IMR-90 (cell line): ENCODE measurements at regions not wholly inside any gene's neighbourhood (a gene's known extent, or its start where the extent isn't known, plus 50 kb on each side); places are given as distances from the start of the nearest gene placed in this dataset.

ENCODE experiments used
- ATAC-seq: fragments of 200-7000 bp; cut with Tn5 transposase; 2 replicates; pipeline ENCODE4 v1.9.1; 2020; ENCODE audit warnings: low read depth, mild to moderate bottlenecking, moderate library complexity
- BruUV-seq: library from RNA; stranded (reverse); fragments of 400-500 nt; replicated peaks from 2 replicates; lab custom pipeline; 2021; lab: Mats Ljungman, UMichigan
- CTCF ChIA-PET: fragments of 300-600 bp; formaldehyde crosslinking; extraction: SDS; loops from one replicate; lab custom pipeline; 2021; ENCODE audit warnings: antibody characterized with exemption; lab: Yijun Ruan, JAX
- POLR2A ChIA-PET: fragments of 300-600 bp; sonication (Branson Sonifier 250); formaldehyde crosslinking; loops from one replicate; lab custom pipeline; 2022; ENCODE audit warnings: antibody characterized with exemption; ENCODE audit not compliant: unreplicated experiment; lab: Charles Lee
- DNase-seq: peaks from one replicate; pipeline ENCODE4 v3.0.0; 2013
- H2AFZ ChIP-seq: replicated peaks from 2 replicates; pipeline ENCODE3; 2013; ENCODE audit warnings: low read length, mild to moderate bottlenecking; ENCODE audit not compliant: poor library complexity
- H2AK5ac ChIP-seq: 2 replicates; pipeline ENCODE4 v1.6.1; 2013; ENCODE audit warnings: low read depth, low read length, inconsistent platforms
- H2AK9ac ChIP-seq: replicated peaks from 2 replicates; pipeline ENCODE3; 2013; ENCODE audit warnings: mild to moderate bottlenecking, low read depth, low read length, moderate library complexity; ENCODE audit not compliant: poor library complexity
- H2BK120ac ChIP-seq: 2 replicates; pipeline ENCODE4 v1.6.1; 2013; ENCODE audit warnings: low read depth, low read length, inconsistent platforms
- H2BK15ac ChIP-seq: 3 replicates; pipeline ENCODE4 v1.6.1; 2013; ENCODE audit warnings: low read depth, low read length, inconsistent platforms
- H2BK20ac ChIP-seq: 2 replicates; pipeline ENCODE4 v1.6.1; 2013; ENCODE audit warnings: low read depth, mild to moderate bottlenecking, inconsistent platforms, low read length, moderate library complexity
- H2BK5ac ChIP-seq: 2 replicates; pipeline ENCODE4 v1.6.1; 2013; ENCODE audit warnings: mild to moderate bottlenecking, low read depth, low read length, inconsistent platforms; ENCODE audit not compliant: poor library complexity, severe bottlenecking
- H3K14ac ChIP-seq: replicated peaks from 2 replicates; pipeline ENCODE4 v1.6.1; 2013; ENCODE audit warnings: low read depth, low read length, inconsistent platforms
- H3K18ac ChIP-seq: 2 replicates; pipeline ENCODE4 v1.6.1; 2013; ENCODE audit warnings: low read depth, low read length, control low read depth
- H3K23ac ChIP-seq: 2 replicates; pipeline ENCODE4 v1.6.1; 2013; ENCODE audit warnings: low read depth, low read length, inconsistent platforms
- H3K27ac ChIP-seq: 2 replicates; pipeline ENCODE4 v1.5.1; 2013; ENCODE audit warnings: mild to moderate bottlenecking, control low read depth, low read length; ENCODE audit not compliant: insufficient read depth
- H3K27me3 ChIP-seq: 2 replicates; pipeline ENCODE4 v1.6.1; 2013; ENCODE audit warnings: low read length; ENCODE audit not compliant: control insufficient read depth, insufficient read depth
- H3K36me3 ChIP-seq: 2 replicates; pipeline ENCODE4 v1.6.1; 2013; ENCODE audit warnings: low read length, mixed read lengths; ENCODE audit not compliant: control insufficient read depth, insufficient read depth
- H3K4ac ChIP-seq: 2 replicates; pipeline ENCODE4 v1.6.1; 2013; ENCODE audit warnings: low read depth, low read length, inconsistent platforms
- H3K4me1 ChIP-seq: 2 replicates; pipeline ENCODE4 v1.6.1; 2013; ENCODE audit warnings: low read length, mixed read lengths; ENCODE audit not compliant: control insufficient read depth, insufficient read depth
- H3K4me2 ChIP-seq: 2 replicates; pipeline ENCODE4 v1.6.1; 2013; ENCODE audit warnings: low read depth, mild to moderate bottlenecking, control low read depth, low read length, moderate library complexity
- H3K4me3 ChIP-seq: 2 replicates; pipeline ENCODE4 v1.5.1; 2013; ENCODE audit warnings: low read depth, mild to moderate bottlenecking, control low read depth, low read length, moderate library complexity; ENCODE audit not compliant: insufficient read depth
- H3K56ac ChIP-seq: 2 replicates; pipeline ENCODE4 v1.6.1; 2013; ENCODE audit warnings: low read length, inconsistent platforms; ENCODE audit not compliant: insufficient read depth; ENCODE audit errors: extremely low read depth
- H3K79me1 ChIP-seq, 2 experiments: 2 replicates each; pipeline ENCODE4 v1.6.1; 2013; ENCODE audit warnings: low read length in 2 of 2, inconsistent platforms in 1 of 2, low read depth in 1 of 2
- H3K9ac ChIP-seq: 2 replicates; pipeline ENCODE4 v1.6.1; 2013; ENCODE audit warnings: low read depth, low read length, control low read depth
- H3K9me1 ChIP-seq: 2 replicates; pipeline ENCODE4 v1.6.1; 2013; ENCODE audit warnings: low read length, inconsistent platforms; ENCODE audit not compliant: insufficient read depth
- H3K9me3 ChIP-seq: 2 replicates; pipeline ENCODE4 v1.6.1; 2013; ENCODE audit warnings: low read length; ENCODE audit not compliant: control insufficient read depth, insufficient read depth
- H4K20me1 ChIP-seq: 2 replicates; pipeline ENCODE4 v1.6.1; 2013; ENCODE audit warnings: low read length, inconsistent platforms; ENCODE audit not compliant: insufficient read depth
- H4K5ac ChIP-seq: 2 replicates; pipeline ENCODE4 v1.6.1; 2013; ENCODE audit warnings: mild to moderate bottlenecking, low read depth, low read length, control low read depth
- H4K8ac ChIP-seq, 2 experiments: 2 replicates each; pipeline ENCODE4 v1.6.1; 2013; ENCODE audit warnings: low read depth in 2 of 2, low read length in 2 of 2, control low read depth in 1 of 2, inconsistent platforms in 1 of 2
- H4K91ac ChIP-seq: 2 replicates; pipeline ENCODE4 v1.6.1; 2013; ENCODE audit warnings: low read depth, low read length, inconsistent platforms; ENCODE audit not compliant: insufficient read depth
- BHLHE40 ChIP-seq: fragments of 150-350 bp; IDR thresholded peaks from 2 replicates; pipeline ENCODE4 v1.6.1; 2016; ENCODE audit warnings: mild to moderate bottlenecking, low read depth, low read length
- CEBPB ChIP-seq: IDR thresholded peaks from 2 replicates; pipeline ENCODE4 v1.6.1; 2012; ENCODE audit warnings: low read depth, low read length, improper control_type of control experiment
- CHD1 ChIP-seq: IDR thresholded peaks from 2 replicates; pipeline ENCODE4 v1.6.1; 2012; ENCODE audit warnings: low read depth, low read length, improper control_type of control experiment
- FOS ChIP-seq: fragments of 150-350 bp; IDR thresholded peaks from 2 replicates; pipeline ENCODE4 v1.6.1; 2016; ENCODE audit warnings: low read depth, low read length
- MAFK ChIP-seq: IDR thresholded peaks from 2 replicates; pipeline ENCODE4 v1.6.1; 2012; ENCODE audit warnings: low read depth, low read length, improper control_type of control experiment
- MXI1 ChIP-seq: IDR thresholded peaks from 2 replicates; pipeline ENCODE4 v1.6.1; 2012; ENCODE audit warnings: low read depth, mild to moderate bottlenecking, low read length, moderate library complexity, borderline replicate concordance
- NFE2L2 ChIP-seq: fragments of 150-350 bp; IDR thresholded peaks from 2 replicates; pipeline ENCODE4 v1.6.1; 2016; ENCODE audit warnings: low read depth, mild to moderate bottlenecking, low read length
- POLR2A ChIP-seq: IDR thresholded peaks from 2 replicates; pipeline ENCODE4 v1.6.1; 2012; ENCODE audit warnings: mild to moderate bottlenecking, low read depth, low read length
- RAD21 ChIP-seq: IDR thresholded peaks from 2 replicates; pipeline ENCODE4 v1.6.1; 2012; ENCODE audit warnings: low read length, improper control_type of control experiment
- RFX5 ChIP-seq: IDR thresholded peaks from 2 replicates; pipeline ENCODE4 v1.8.0; 2012; ENCODE audit warnings: low read depth, mild to moderate bottlenecking, low read length, moderate library complexity
- WGBS, 2 experiments: methylation state at CpG; one replicate each; pipeline versions ENCODE4 v1.1.5 to v1.1.7; 2013; ENCODE audit warnings: missing lambda C conversion rate in 2 of 2; ENCODE audit not compliant: insufficient read length in 1 of 2; ENCODE audit errors: extremely low coverage in 2 of 2; 5-methylcytosine and 5-hydroxymethylcytosine counted together
- dilution Hi-C: fragments of 300-500 bp; cut with HindIII; formaldehyde crosslinking; loops from one replicate; pipeline ENCODE4 v1.14.3; 2018; ENCODE audit warnings: low sequenced_read_pairs; ENCODE audit not compliant: unreplicated experiment
- in situ Hi-C: fragments of 300-500 bp; cut with MboI; formaldehyde crosslinking; loops from 3 replicates; pipeline ENCODE4 v1.14.3; 2019; ENCODE audit warnings: low sequenced_read_pairs, inconsistent platforms, mixed read lengths
- intact Hi-C: fragments of 100-400 bp; cut with micrococcal nuclease; formaldehyde crosslinking; loops from 2 replicates; pipeline ENCODE4 v1.10.0; 2022
- TF ChIP-seq, protein P1 (sequence below): fragments of 150-350 bp; IDR thresholded peaks from 2 replicates; pipeline ENCODE4 v1.6.1; 2017; ENCODE audit warnings: mild to moderate bottlenecking, antibody characterized with exemption, low read length, low read depth
- TF ChIP-seq, protein P2 (sequence below): fragments of 150-350 bp; IDR thresholded peaks from 2 replicates; pipeline ENCODE4 v1.6.1; 2016; ENCODE audit warnings: low read depth, mild to moderate bottlenecking, low read length, moderate library complexity, borderline replicate concordance

DNA sequence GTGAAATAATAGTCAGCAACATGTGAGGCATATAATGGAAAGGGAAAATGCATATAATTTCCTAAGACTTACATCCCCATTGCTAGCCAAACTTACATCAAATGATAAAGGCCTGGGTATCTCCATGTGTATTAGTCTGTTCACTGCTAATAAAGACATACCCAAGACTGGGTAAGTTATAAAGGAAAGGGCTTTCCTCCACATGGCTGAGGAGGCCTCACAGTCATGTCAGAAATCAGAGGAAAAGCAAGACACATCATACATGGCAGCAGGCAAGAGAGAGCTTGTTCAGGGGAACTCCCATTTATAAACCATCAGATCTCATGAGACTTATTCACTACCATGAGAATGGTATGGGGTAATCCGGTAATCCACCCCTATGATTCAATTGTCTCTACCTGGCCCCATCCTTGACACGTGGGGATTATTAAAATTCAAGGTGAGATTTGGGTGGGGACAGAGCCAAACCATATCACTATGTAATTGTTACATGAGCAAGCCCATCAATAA, 161.5 kb upstream of the SAMSN1 start:
- H4K8ac ChIP-seq = no peak overlapping the region
- POLR2A ChIA-PET = no interaction called here
- H2AK5ac ChIP-seq = no peak overlapping the region
- no TSS peak for BruUV-seq
- dilution Hi-C loops = no loop called here
- no peak overlapping the region for H3K18ac ChIP-seq
- WGBS, 2 experiments = no CpG with 5 or more reads among the region's 2 CpGs
- no peak overlapping the region for H2AK9ac ChIP-seq
- H3K56ac ChIP-seq = no peak overlapping the region
- H3K79me1 ChIP-seq = no peaks in the 10 kb centered on the region
- no peaks in the 10 kb centered on the region for H3K4me1 ChIP-seq
- H3K9me1 ChIP-seq = no peaks in the 10 kb centered on the region
- H3K4me3 ChIP-seq = no peak overlapping the region
- no peak overlapping the region for H2BK120ac ChIP-seq
- ATAC-seq = no peak
- intact Hi-C loops = no loop called here
- H3K23ac ChIP-seq = no peak overlapping the region
- no peak overlapping the region for H3K14ac ChIP-seq
- H3K9ac ChIP-seq = no peak overlapping the region
- H3K9me3 ChIP-seq = no peaks in the 10 kb centered on the region
- H3K27ac ChIP-seq = no peak overlapping the region
- no peaks in the 10 kb centered on the region for H3K36me3 ChIP-seq
- H2AFZ ChIP-seq = no peak overlapping the region
- no peak overlapping the region for H4K91ac ChIP-seq
- H2BK5ac ChIP-seq = no peak overlapping the region
- no peak for TF ChIP-seq MAFK
- TF ChIP-seq POLR2A = no peak
- TF ChIP-seq CHD1 = no peak
- no peak for TF ChIP-seq BHLHE40
- no peak for TF ChIP-seq RAD21
- no peak for TF ChIP-seq CEBPB
- no peak for TF ChIP-seq RFX5
- TF ChIP-seq, protein P1, sequence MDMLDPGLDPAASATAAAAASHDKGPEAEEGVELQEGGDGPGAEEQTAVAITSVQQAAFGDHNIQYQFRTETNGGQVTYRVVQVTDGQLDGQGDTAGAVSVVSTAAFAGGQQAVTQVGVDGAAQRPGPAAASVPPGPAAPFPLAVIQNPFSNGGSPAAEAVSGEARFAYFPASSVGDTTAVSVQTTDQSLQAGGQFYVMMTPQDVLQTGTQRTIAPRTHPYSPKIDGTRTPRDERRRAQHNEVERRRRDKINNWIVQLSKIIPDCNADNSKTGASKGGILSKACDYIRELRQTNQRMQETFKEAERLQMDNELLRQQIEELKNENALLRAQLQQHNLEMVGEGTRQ = no peak
- TF ChIP-seq, protein P2, sequence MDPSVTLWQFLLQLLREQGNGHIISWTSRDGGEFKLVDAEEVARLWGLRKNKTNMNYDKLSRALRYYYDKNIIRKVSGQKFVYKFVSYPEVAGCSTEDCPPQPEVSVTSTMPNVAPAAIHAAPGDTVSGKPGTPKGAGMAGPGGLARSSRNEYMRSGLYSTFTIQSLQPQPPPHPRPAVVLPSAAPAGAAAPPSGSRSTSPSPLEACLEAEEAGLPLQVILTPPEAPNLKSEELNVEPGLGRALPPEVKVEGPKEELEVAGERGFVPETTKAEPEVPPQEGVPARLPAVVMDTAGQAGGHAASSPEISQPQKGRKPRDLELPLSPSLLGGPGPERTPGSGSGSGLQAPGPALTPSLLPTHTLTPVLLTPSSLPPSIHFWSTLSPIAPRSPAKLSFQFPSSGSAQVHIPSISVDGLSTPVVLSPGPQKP = no peak
- TF ChIP-seq MXI1 = no peak
- no peak for TF ChIP-seq NFE2L2
- no peak for TF ChIP-seq FOS
- in situ Hi-C loops = no loop called here
- H3K4me2 ChIP-seq = no peak overlapping the region
- no peaks in the 10 kb centered on the region for H3K27me3 ChIP-seq
- H4K5ac ChIP-seq = no peak overlapping the region
- no peak overlapping the region for H2BK20ac ChIP-seq
- CTCF ChIA-PET = no interaction called here
- H2BK15ac ChIP-seq = no peak overlapping the region
- H3K4ac ChIP-seq = no peak overlapping the region
- DNase-seq = no peak
- H4K20me1 ChIP-seq = no peaks in the 10 kb centered on the region
